ENCODE measurements at regions not wholly inside any gene's neighbourhood (a gene's known extent, or its start where the extent isn't known, plus 50 kb on each side); places are given as distances from the start of the nearest gene placed in this dataset.
"Not testable (repeated sequence)": the region's sequence is repeated elsewhere in the genome, so short reads cannot be mapped to it uniquely, and the experiment has no call there.

DNA sequence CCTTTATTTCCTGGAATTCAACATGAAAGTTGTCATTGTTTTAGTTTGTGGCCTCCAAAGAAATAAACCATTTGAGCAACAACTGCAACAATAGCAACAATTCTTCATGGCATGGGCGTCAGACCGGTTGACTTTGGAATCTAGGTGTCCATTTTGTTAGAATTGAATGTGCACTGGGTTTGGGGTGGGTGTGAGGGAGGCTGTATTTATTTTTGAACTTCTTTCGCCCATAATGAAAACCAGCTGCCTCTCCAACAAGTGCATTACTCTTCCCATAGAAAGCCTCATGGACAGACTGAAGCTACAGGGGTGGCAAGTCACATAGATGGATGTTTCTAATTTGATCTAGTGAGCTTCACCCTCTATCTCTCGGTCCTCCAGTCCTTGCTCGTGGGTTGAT, 85.4 kb downstream of the ADAMTS15 start:
- no peak for DNase-seq (ENCODE audit: low spot score)
- TF ChIP-seq, protein P1, sequence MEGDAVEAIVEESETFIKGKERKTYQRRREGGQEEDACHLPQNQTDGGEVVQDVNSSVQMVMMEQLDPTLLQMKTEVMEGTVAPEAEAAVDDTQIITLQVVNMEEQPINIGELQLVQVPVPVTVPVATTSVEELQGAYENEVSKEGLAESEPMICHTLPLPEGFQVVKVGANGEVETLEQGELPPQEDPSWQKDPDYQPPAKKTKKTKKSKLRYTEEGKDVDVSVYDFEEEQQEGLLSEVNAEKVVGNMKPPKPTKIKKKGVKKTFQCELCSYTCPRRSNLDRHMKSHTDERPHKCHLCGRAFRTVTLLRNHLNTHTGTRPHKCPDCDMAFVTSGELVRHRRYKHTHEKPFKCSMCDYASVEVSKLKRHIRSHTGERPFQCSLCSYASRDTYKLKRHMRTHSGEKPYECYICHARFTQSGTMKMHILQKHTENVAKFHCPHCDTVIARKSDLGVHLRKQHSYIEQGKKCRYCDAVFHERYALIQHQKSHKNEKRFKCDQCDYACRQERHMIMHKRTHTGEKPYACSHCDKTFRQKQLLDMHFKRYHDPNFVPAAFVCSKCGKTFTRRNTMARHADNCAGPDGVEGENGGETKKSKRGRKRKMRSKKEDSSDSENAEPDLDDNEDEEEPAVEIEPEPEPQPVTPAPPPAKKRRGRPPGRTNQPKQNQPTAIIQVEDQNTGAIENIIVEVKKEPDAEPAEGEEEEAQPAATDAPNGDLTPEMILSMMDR (IDR thresholded peaks at IDR 0.05): no peak
- ATAC-seq (ENCODE audit: low FRiP score): no peak

DNA sequence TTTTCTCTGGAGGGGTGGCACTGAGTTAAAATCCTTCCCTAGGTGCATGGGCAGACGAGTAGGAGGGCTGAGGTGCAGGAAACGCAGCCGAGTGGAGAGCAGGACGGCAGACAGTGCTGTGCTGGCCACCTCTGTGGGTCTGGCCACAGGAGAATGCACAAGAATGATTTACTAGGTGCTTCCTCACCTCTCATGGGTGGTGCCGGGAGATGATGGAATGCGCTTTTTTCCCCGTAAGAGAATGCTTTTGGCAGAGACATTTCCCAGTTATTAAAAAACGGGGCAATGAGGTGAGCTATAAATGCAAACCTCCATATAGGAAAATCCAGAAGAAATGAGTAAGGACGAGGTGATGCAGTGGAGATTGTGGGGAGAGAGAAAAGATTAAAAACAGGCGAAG, 86.1 kb downstream of the ADAMTS15 start:
- ATAC-seq (ENCODE audit: low FRiP score) (no peak), DNase-seq (ENCODE audit: low spot score) (no peak)
- TF ChIP-seq, protein P1 (IDR thresholded peaks at IDR 0.05): no peak

DNA sequence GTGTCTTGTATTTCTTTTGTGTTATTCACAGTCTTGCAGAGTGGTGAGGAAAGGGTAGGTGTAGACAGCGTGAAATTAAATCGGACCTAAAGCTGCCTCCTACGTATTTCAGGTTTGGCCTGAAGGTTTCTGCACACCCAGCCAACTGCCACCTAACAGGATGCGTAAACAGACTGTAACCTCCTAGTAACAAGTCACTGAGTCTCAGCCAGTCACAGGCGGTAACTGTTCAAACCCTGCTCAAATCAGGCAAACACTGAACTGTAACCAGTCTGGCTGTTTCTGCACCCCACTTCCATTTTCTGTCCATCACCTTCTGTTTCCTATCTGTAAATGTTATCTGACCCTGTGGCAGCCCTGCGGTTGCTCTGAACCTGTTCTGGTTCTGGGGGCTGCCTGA, 87.1 kb downstream of the ADAMTS15 start:
- ATAC-seq (ENCODE audit: low FRiP score): no peak
- TF ChIP-seq, protein P1 (IDR thresholded peaks at IDR 0.05): no peak
- DNase-seq (ENCODE audit: low spot score): no peak

DNA sequence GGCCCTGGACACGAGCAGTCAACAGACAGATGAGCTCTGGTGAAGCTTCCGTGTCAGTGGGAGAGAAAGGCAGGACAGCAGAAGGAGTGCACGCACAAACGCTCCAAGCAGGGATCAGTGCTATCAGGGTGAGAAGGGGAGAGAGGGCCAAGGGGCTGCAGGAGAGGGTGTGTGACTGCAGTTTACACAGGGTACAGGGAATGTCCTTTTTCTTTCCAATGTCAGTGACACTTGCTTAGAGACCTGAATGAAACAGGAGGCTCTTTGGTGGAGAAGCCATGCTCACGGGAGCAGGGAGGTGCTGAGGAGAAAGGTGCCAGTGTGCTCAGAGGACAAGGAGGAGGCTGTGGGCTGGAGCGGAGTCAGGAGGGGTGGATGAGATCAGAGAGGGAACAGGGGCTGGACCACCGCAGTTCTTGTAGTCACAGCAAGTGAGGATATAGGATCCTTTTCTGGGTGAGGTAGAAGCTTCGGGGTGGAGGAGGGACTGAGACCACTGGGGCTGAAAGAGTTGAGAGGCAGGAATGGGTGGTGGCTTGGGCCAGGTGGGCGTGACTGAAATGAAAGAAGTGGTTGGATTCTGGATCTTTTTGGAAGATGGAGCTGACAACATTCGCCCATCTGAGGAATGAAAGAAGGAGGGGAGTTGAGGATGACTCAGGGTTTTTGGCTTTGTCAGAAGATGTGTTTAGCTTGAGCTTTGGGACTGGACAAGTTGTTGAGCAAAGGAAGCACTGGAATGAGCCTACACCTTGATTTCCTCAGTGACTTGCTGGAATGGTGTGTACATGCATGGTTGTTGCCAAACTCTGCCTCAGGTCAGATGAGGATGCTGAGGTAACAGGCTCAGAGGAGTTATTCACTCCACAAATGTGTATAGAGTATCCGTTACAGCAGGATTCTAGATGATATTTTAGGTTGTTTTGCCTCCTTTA, 87.9 kb downstream of the ADAMTS15 start:
- ATAC-seq (ENCODE audit: low FRiP score) (peak; percentile 96), DNase-seq (ENCODE audit: low spot score) (no peak)
- TF ChIP-seq, protein P1 (IDR thresholded peaks at IDR 0.05): no peak

DNA sequence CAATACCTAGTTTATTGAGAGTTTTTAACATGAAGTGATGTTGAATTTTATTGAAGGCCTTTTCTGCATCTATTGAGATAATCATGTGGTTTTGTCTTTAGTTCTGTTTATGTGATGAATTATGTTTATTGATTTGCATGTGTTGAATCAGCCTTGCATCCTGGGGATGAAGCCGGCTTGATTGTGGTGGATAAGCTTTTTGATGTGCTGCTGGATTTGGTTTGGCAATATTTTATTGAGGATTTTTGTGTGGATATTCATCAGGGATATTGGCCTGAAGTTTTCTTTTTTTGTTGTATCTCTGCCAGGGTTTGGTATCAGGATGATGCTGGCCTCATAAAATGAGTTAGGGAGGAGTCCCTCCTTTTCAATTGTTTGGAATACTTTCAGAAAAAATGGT, 91.2 kb downstream of the ADAMTS15 start:
- not testable (repeated sequence) for DNase-seq (ENCODE audit: low spot score); ATAC-seq (ENCODE audit: low FRiP score)

DNA sequence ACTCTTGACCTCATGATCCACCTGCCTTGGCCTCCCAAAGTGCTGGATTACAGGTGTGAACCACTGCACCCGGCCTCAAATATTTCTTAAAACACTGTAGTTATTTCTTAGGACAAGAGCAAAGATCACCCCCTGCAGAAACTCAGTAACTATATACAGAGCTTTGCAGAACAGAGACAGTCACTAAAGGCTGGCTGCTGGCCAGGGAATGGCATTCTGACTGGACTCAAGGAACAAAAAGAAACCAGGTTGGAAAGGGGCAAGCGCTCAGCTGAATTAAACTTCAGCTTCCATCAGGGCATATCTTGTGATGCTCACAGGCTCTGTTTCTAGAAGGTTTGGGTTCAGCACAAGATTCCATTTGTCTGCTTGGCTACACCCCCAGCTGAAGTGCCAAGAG, 95.8 kb downstream of the ADAMTS15 start:
- ATAC-seq (ENCODE audit: low FRiP score) (no peak), DNase-seq (ENCODE audit: low spot score) (no peak)
- TF ChIP-seq, protein P1 (IDR thresholded peaks at IDR 0.05): no peak

DNA sequence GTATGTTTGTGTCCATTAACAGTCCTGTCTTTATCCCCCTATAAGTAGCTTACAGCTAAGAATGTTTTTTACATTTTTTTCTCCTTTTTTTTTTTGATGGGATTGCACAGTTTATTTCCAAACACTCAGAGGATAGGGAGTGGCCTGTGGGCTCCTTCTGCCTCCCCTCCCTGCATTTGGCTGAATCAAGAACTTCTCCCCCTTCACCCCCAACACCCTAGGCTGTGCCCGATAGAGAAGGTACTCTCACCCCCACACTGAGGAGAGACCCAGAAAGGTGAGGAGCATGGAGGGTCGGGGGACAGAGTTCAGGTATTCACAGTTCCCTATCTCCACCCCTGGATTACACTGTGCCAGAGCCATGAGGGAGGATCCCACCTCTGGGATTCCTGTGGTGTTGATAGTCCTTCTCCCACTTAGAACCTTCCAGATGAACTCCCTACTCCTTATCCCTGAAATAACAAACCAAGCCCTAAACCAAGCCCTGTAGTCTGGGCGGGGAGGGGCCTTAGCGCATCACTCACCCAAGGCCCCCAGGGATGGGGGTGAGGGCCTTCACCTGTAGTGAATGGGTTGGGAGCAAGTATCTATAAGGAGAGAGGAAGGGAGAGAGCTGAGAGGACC, 97.1 kb downstream of the ADAMTS15 start:
- DNase-seq (ENCODE audit: low spot score): no peak
- peak; percentile 55 for ATAC-seq (ENCODE audit: low FRiP score)
- TF ChIP-seq, protein P1 (IDR thresholded peaks at IDR 0.05): no peak
